H1 (cell line): ENCODE measurements at regions not wholly inside any gene's neighbourhood (a gene's known extent, or its start where the extent isn't known, plus 50 kb on each side); places are given as distances from the start of the nearest gene placed in this dataset.

Experiments used
- CTCF ChIA-PET: fragments of 300-600 bp; sonication (Branson Sonifier 250); formaldehyde crosslinking; loops from one replicate; lab custom pipeline; 2021; ENCODE audit not compliant: partially characterized antibody; lab: Charles Lee
- POLR2A ChIA-PET: fragments of 300-600 bp; sonication (Branson Sonifier 250); formaldehyde crosslinking; loops from one replicate; lab custom pipeline; 2021; ENCODE audit warnings: inconsistent platforms; ENCODE audit not compliant: partially characterized antibody; lab: Charles Lee
- DNase-seq, 2 experiments: peaks; one replicate each; pipeline versions ENCODE4 v3.0.0 to v3.0.0-alpha.2; 2010 to 2022; ENCODE audit warnings: low spot score in 2 of 2, low read depth in 1 of 2, mixed read lengths in 1 of 2
- FAIRE-seq: peaks from 2 replicates; lab custom pipeline; 2011; peaks lifted over from hg19 to GRCh38; lab: Jason Lieb, UNC
- H2AFZ ChIP-seq: 2 replicates; pipeline ENCODE4 v1.8.1; 2012; ENCODE audit warnings: low read length, inconsistent platforms
- H2AK5ac ChIP-seq: 2 replicates; pipeline ENCODE4 v1.6.1; 2013; ENCODE audit warnings: low read depth, low read length
- H2BK120ac ChIP-seq: replicated peaks from 2 replicates; pipeline ENCODE3; 2013; ENCODE audit warnings: low read depth, low read length, inconsistent platforms
- H2BK12ac ChIP-seq: 2 replicates; pipeline ENCODE4 v1.6.1; 2013; ENCODE audit warnings: low read depth, low read length
- H2BK15ac ChIP-seq: 2 replicates; pipeline ENCODE4 v1.6.1; 2013; ENCODE audit warnings: low read length
- H2BK20ac ChIP-seq: 2 replicates; pipeline ENCODE4 v1.6.1; 2013; ENCODE audit warnings: low read length
- H2BK5ac ChIP-seq: 2 replicates; pipeline ENCODE4 v1.6.1; 2013; ENCODE audit warnings: low read depth, low read length
- H3K14ac ChIP-seq: 2 replicates; pipeline ENCODE4 v1.6.1; 2013; ENCODE audit warnings: inconsistent platforms; ENCODE audit not compliant: insufficient read length
- H3K18ac ChIP-seq: 2 replicates; pipeline ENCODE4 v1.6.1; 2013; ENCODE audit warnings: low read length; ENCODE audit errors: extremely low read depth
- H3K23ac ChIP-seq: 2 replicates; pipeline ENCODE4 v1.6.1; 2013; ENCODE audit warnings: inconsistent platforms; ENCODE audit not compliant: insufficient read length
- H3K23me2 ChIP-seq: 2 replicates; pipeline ENCODE4 v1.6.1; 2013; ENCODE audit warnings: low read depth, low read length
- H3K27ac ChIP-seq: 2 replicates; pipeline ENCODE4 v1.6.1; 2011; ENCODE audit warnings: low read depth, low read length, inconsistent platforms
- H3K27me3 ChIP-seq, 4 experiments: replicated peaks in 1 of 4; 1 replicate in 1 of 4; 2 replicates in 3 of 4; pipeline versions ENCODE4 v1.6.1 to v1.8.1; 2011 to 2013; ENCODE audit warnings: low read length in 3 of 4, mild to moderate bottlenecking in 3 of 4, inconsistent platforms in 2 of 4, mixed read lengths in 2 of 4, moderate library complexity in 1 of 4; ENCODE audit not compliant: control insufficient read depth in 3 of 4, insufficient read depth in 3 of 4; ENCODE audit errors: extremely low read depth in 1 of 4
- H3K36me3 ChIP-seq, 4 experiments: 2 replicates each; pipeline versions ENCODE4 v1.6.1 to v1.8.1; 2011 to 2013; ENCODE audit warnings: mild to moderate bottlenecking in 4 of 4, low read length in 3 of 4, moderate library complexity in 2 of 4, control low read depth in 1 of 4, inconsistent platforms in 1 of 4; ENCODE audit not compliant: insufficient read depth in 4 of 4, control insufficient read depth in 2 of 4
- H3K4ac ChIP-seq: replicated peaks from 2 replicates; pipeline ENCODE3; 2013; ENCODE audit warnings: low read length, low read depth, mixed read lengths, inconsistent platforms; ENCODE audit not compliant: insufficient read length
- H3K4me1 ChIP-seq, 4 experiments: replicated peaks in 1 of 4; 1 replicate in 1 of 4; 2 replicates in 3 of 4; pipeline versions ENCODE4 v1.6.1 to v1.8.1; 2011 to 2013; ENCODE audit warnings: low read length in 3 of 4, inconsistent platforms in 2 of 4, mixed read lengths in 1 of 4; ENCODE audit not compliant: insufficient read depth in 4 of 4, control insufficient read depth in 3 of 4
- H3K4me2 ChIP-seq, 2 experiments: 2 replicates each; pipeline versions ENCODE4 v1.6.1 to v1.8.1; 2011 to 2013; ENCODE audit warnings: low read depth in 2 of 2, low read length in 2 of 2, control low read depth in 1 of 2, inconsistent platforms in 1 of 2, mild to moderate bottlenecking in 1 of 2; ENCODE audit not compliant: insufficient read depth in 1 of 2
- H3K4me3 ChIP-seq, 4 experiments: fragments of 200-600, 300-600 bp in 1 of 4; sonication (generic), shearing (Covaris generic), sonication (Bioruptor Twin) in 1 of 4; 2 replicates each; pipeline versions ENCODE4 v1.5.1 to v1.8.1; 2011 to 2016; ENCODE audit warnings: low read length in 4 of 4, low read depth in 3 of 4, control low read depth in 2 of 4, inconsistent platforms in 2 of 4, mild to moderate bottlenecking in 2 of 4, mixed read lengths in 1 of 4, moderate library complexity in 1 of 4; ENCODE audit not compliant: insufficient read depth in 2 of 4; ENCODE audit errors: extremely low read depth in 1 of 4
- H3K56ac ChIP-seq: replicated peaks from 2 replicates; pipeline ENCODE3; 2013; ENCODE audit warnings: low read depth, mild to moderate bottlenecking, mixed read lengths, low read length, inconsistent platforms; ENCODE audit not compliant: insufficient read length
- H3K79me1 ChIP-seq: 2 replicates; pipeline ENCODE4 v1.6.1; 2013; ENCODE audit warnings: low read depth, low read length, control low read depth
- H3K79me2 ChIP-seq, 2 experiments: 2 replicates each; pipeline versions ENCODE4 v1.6.1 to v1.8.1; 2012 to 2013; ENCODE audit warnings: low read length in 2 of 2, mild to moderate bottlenecking in 2 of 2, inconsistent platforms in 1 of 2; ENCODE audit not compliant: insufficient read depth in 2 of 2, control insufficient read depth in 1 of 2
- H3K9ac ChIP-seq, 4 experiments: replicated peaks in 1 of 4; 1 replicate in 1 of 4; 2 replicates in 3 of 4; pipeline versions ENCODE4 v1.6.1 to v1.8.1; 2011 to 2013; ENCODE audit warnings: low read depth in 3 of 4, low read length in 3 of 4, control low read depth in 2 of 4, mild to moderate bottlenecking in 2 of 4, moderate library complexity in 2 of 4, inconsistent platforms in 1 of 4; ENCODE audit errors: extremely low read depth in 1 of 4
- H3K9me3 ChIP-seq, 2 experiments: 2 replicates each; pipeline versions ENCODE4 v1.6.1 to v1.8.1; 2012 to 2013; ENCODE audit warnings: mild to moderate bottlenecking in 2 of 2, moderate library complexity in 2 of 2, control low read depth in 1 of 2, inconsistent platforms in 1 of 2, low read depth in 1 of 2, low read length in 1 of 2, mixed read lengths in 1 of 2; ENCODE audit not compliant: insufficient read depth in 2 of 2
- H4K20me1 ChIP-seq, 2 experiments: replicated peaks in 1 of 2; 2 replicates each; pipeline versions ENCODE3 to v1.8.1; 2011 to 2013; ENCODE audit warnings: inconsistent platforms in 2 of 2, low read length in 2 of 2, mild to moderate bottlenecking in 1 of 2; ENCODE audit not compliant: insufficient read depth in 2 of 2, control insufficient read depth in 1 of 2
- H4K5ac ChIP-seq: 2 replicates; pipeline ENCODE4 v1.6.1; 2013; ENCODE audit warnings: low read length, low read depth, mixed read lengths, inconsistent platforms; ENCODE audit not compliant: insufficient read length
- H4K8ac ChIP-seq: 2 replicates; pipeline ENCODE4 v1.8.0; 2013; ENCODE audit warnings: mild to moderate bottlenecking, moderate library complexity, low read length, inconsistent platforms; ENCODE audit not compliant: insufficient read depth; ENCODE audit errors: extremely low read depth
- H4K91ac ChIP-seq: replicated peaks from 2 replicates; pipeline ENCODE3; 2013; ENCODE audit warnings: low read length, mixed read lengths, inconsistent platforms; ENCODE audit not compliant: insufficient read length
- BRCA1 ChIP-seq: IDR thresholded peaks from 2 replicates; pipeline ENCODE4 v1.6.1; 2012; ENCODE audit warnings: low read depth, low read length, improper control_type of control experiment
- CEBPB ChIP-seq: IDR thresholded peaks from 2 replicates; pipeline ENCODE4 v1.6.1; 2012; ENCODE audit warnings: low read depth, low read length
- CREB1 ChIP-seq: IDR thresholded peaks from 2 replicates; pipeline ENCODE4 v1.6.1; 2012; ENCODE audit warnings: inconsistent platforms
- CTBP2 ChIP-seq: IDR thresholded peaks from 2 replicates; pipeline ENCODE4 v1.7.0; 2011; ENCODE audit warnings: borderline replicate concordance, mild to moderate bottlenecking, moderate library complexity, mixed read lengths, low read length; ENCODE audit not compliant: insufficient read depth, insufficient read length
- FOSL1 ChIP-seq: IDR thresholded peaks from 2 replicates; pipeline ENCODE4 v1.6.1; 2011; ENCODE audit warnings: mild to moderate bottlenecking, low read depth, low read length, moderate library complexity; ENCODE audit not compliant: insufficient read depth
- HDAC6 ChIP-seq: IDR thresholded peaks from one replicate; pipeline ENCODE4 v1.7.1; 2012; ENCODE audit warnings: low read depth, mild to moderate bottlenecking, inconsistent platforms, low read length, moderate library complexity
- SIX5 ChIP-seq: IDR thresholded peaks from 2 replicates; pipeline ENCODE4 v1.6.1; 2011; ENCODE audit warnings: mild to moderate bottlenecking, low read depth, low read length
- TEAD4 ChIP-seq: IDR thresholded peaks from 2 replicates; pipeline ENCODE4 v1.6.1; 2012; ENCODE audit warnings: low read depth, low read length, inconsistent platforms, mixed read lengths
- ZNF274 ChIP-seq: IDR thresholded peaks from 2 replicates; pipeline ENCODE4 v1.7.0; 2012; ENCODE audit warnings: low read length, borderline replicate concordance; ENCODE audit errors: extremely low read depth
- WGBS, 2 experiments: shearing (Covaris generic) in 1 of 2; methylation state at CpG; one replicate each; pipeline versions ENCODE4 v1.1.6 to v1.1.7; 2013 to 2015; ENCODE audit warnings: low lambda C conversion rate in 2 of 2, mixed read lengths in 2 of 2, inconsistent platforms in 1 of 2, low coverage in 1 of 2, missing lambda C conversion rate in 1 of 2; ENCODE audit not compliant: insufficient replicate concordance in 2 of 2, insufficient coverage in 1 of 2, insufficient read length in 1 of 2; ENCODE audit errors: extremely low coverage in 1 of 2, missing lambda C conversion rate in 1 of 2; 5-methylcytosine and 5-hydroxymethylcytosine counted together

DNA sequence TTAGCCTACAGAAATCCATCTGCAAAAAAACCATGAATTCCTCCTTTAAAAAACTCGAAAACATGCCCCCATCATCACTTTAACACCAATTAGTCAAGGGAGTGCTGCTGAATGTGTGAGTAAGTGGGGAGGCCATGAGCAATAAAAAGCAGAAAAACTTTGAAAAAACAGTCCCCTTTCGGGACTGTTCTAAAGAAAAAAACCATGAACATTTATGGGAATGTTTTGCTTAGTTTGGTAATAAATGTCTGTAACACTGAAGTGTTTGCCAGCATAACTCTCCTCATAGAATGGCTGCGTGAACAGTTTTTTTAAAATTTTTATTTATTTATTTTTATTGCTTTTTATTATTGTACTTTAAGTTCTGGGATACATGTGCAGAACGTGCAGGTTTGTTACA, 99.4 kb upstream of the TARS1 start:
- H4K20me1 ChIP-seq: no peaks in the 10 kb centered on the region
- H3K36me3 ChIP-seq: no peaks in the 10 kb centered on the region
- H3K27me3 ChIP-seq: no peaks in the 10 kb centered on the region
- no peaks in the 10 kb centered on the region for H3K79me1 ChIP-seq
- no peak overlapping the region for H2BK5ac ChIP-seq
- no peaks in the 10 kb centered on the region for H3K9me3 ChIP-seq
- H4K91ac ChIP-seq: no peak overlapping the region
- no peak for TF ChIP-seq HDAC6
- TF ChIP-seq SIX5: no peak
- no peak for TF ChIP-seq TEAD4
- TF ChIP-seq BRCA1: no peak
- TF ChIP-seq CTBP2: no peak
- TF ChIP-seq FOSL1: no peak
- TF ChIP-seq CEBPB: no peak
- TF ChIP-seq ZNF274: no peak
- TF ChIP-seq CREB1: no peak
- TF ChIP-seq, all 59 proteins: peak for 0
- H4K8ac ChIP-seq: no peak overlapping the region
- H2BK15ac ChIP-seq: no peak overlapping the region
- DNase-seq (no peak), FAIRE-seq (no peak)
- H3K23me2 ChIP-seq: no peaks in the 10 kb centered on the region
- H3K4ac ChIP-seq: no peak overlapping the region
- no peak overlapping the region for H3K23ac ChIP-seq
- no peak overlapping the region for H3K4me3 ChIP-seq
- ChIA-PET CTCF (interaction anchor here (1.3 kb wide), 1 partner anchor 42 kb away, joined by 6 read pairs; no protein-coding TSS in a partner anchor), POLR2A (no interaction called here)
- no peak overlapping the region for H2AK5ac ChIP-seq
- no peak overlapping the region for H3K14ac ChIP-seq
- H3K4me2 ChIP-seq: no peak overlapping the region
- no peak overlapping the region for H2AFZ ChIP-seq
- no peak overlapping the region for H2BK120ac ChIP-seq
- H3K4me1 ChIP-seq: peaks cover 0 to 5% (median under 1%) of the 10 kb centered on the region in 4 experiments; a peak in 2 of 7 replicates
- H2BK20ac ChIP-seq: no peak overlapping the region
- no peak overlapping the region for H3K18ac ChIP-seq
- H3K56ac ChIP-seq: no peak overlapping the region
- no peak overlapping the region for H3K9ac ChIP-seq
- no peak overlapping the region for H3K27ac ChIP-seq
- WGBS, 2 experiments: 82% methylated on average over 4 of the region's 4 CpGs; no CpG with 5 or more reads in 1 of the 2 experiments
- no peak overlapping the region for H2BK12ac ChIP-seq
- H4K5ac ChIP-seq: no peak overlapping the region
- no peaks in the 10 kb centered on the region for H3K79me2 ChIP-seq
